ENCODE measurements at regions not wholly inside any gene's neighbourhood (a gene's known extent, or its start where the extent isn't known, plus 50 kb on each side); places are given as distances from the start of the nearest gene placed in this dataset.

- H3K9ac ChIP-seq: no peak overlapping the region
- H3K36me3 ChIP-seq: no peaks in the 10 kb centered on the region
- H3K27me3 ChIP-seq: no peaks in the 10 kb centered on the region
- H3K27ac ChIP-seq: no peak overlapping the region
- no peak for TF ChIP-seq Cebpa-rat (IDR thresholded peaks at IDR 0.05)
- H3K4me1 ChIP-seq: no peaks in the 10 kb centered on the region
- no peaks in the 10 kb centered on the region for H4K20me1 ChIP-seq
- H3K4me3 ChIP-seq: no peak overlapping the region
- peaks cover 0 to 7% (median 0%) of the 10 kb centered on the region in 11 experiments; a peak in 2 of 22 replicates for H3K9me3 ChIP-seq (replicated peaks in 1 of 11)
- no peak overlapping the region for H3K4me2 ChIP-seq
Measured at GRCh38 chr10:1809139-1809741, 71.9 kb upstream of the ADARB2 start.

- TF ChIP-seq Cebpa-rat (IDR thresholded peaks at IDR 0.05): no peak
Measured at GRCh38 chr10:1807924-1808323, 70.6 kb upstream of the ADARB2 start.

GRCh38 chr10:1807196-1807595, 69.9 kb upstream of the ADARB2 start:
- Histone ChIP-seq H3K4me3 (no peak overlapping the region), H3K4me2 (no peak overlapping the region), H3K27ac (no peak overlapping the region), H3K9me3 (replicated peaks in 1 of 11) (peaks cover 0 to 7% (median 0%) of the 10 kb centered on the region in 11 experiments; a peak in 2 of 22 replicates), H4K20me1 (no peaks in the 10 kb centered on the region), H3K36me3 (no peaks in the 10 kb centered on the region), H3K4me1 (no peaks in the 10 kb centered on the region), H3K9ac (no peak overlapping the region), H3K27me3 (no peaks in the 10 kb centered on the region)
- TF ChIP-seq Cebpa-rat (IDR thresholded peaks at IDR 0.05): no peak

More at GRCh38 chr10:1807924-1808323, 70.6 kb upstream of the ADARB2 start:
- H3K36me3 ChIP-seq: no peaks in the 10 kb centered on the region
- no peak overlapping the region for H3K4me2 ChIP-seq
- H3K27me3 ChIP-seq: no peaks in the 10 kb centered on the region
- H3K4me3 ChIP-seq: no peak overlapping the region
- peaks cover 0 to 7% (median 0%) of the 10 kb centered on the region in 11 experiments; a peak in 2 of 22 replicates for H3K9me3 ChIP-seq (replicated peaks in 1 of 11)
- H3K27ac ChIP-seq: no peak overlapping the region
- no peaks in the 10 kb centered on the region for H4K20me1 ChIP-seq
- no peaks in the 10 kb centered on the region for H3K4me1 ChIP-seq
- H3K9ac ChIP-seq: no peak overlapping the region

- Histone ChIP-seq H3K27ac (no peak overlapping the region), H3K9me3 (replicated peaks in 1 of 11) (peaks cover 4 to 17% (median 13%) of the 10 kb centered on the region in 11 experiments; a peak in 19 of 22 replicates)
- TF ChIP-seq Cebpa-rat (IDR thresholded peaks at IDR 0.05): no peak
Measured at GRCh38 chr10:1802413-1802812, 65.1 kb upstream of the ADARB2 start.

GRCh38 chr10:1788401-1788800, 51.1 kb upstream of the ADARB2 start:
- Histone ChIP-seq H3K4me1 (no peaks in the 10 kb centered on the region), H3K9me3 (replicated peaks in 1 of 11) (no peaks in the 10 kb centered on the region), H3K27ac (no peak overlapping the region), H3K36me3 (no peaks in the 10 kb centered on the region), H3K9ac (no peak overlapping the region), H3K27me3 (no peaks in the 10 kb centered on the region), H4K20me1 (no peaks in the 10 kb centered on the region), H3K4me3 (no peak overlapping the region), H3K4me2 (no peak overlapping the region)
- TF ChIP-seq Cebpa-rat (IDR thresholded peaks at IDR 0.05): no peak

More at GRCh38 chr10:1802413-1802812, 65.1 kb upstream of the ADARB2 start:
- Histone ChIP-seq H3K4me3 (no peak overlapping the region), H3K9ac (no peak overlapping the region), H4K20me1 (no peaks in the 10 kb centered on the region), H3K27me3 (no peaks in the 10 kb centered on the region), H3K4me2 (no peak overlapping the region), H3K4me1 (no peaks in the 10 kb centered on the region), H3K36me3 (no peaks in the 10 kb centered on the region)

All from BLaER1 treated with 17β-estradiol and CSF1 and Interleukin-3, amounts not matched to agents 10 nM and 100 nM (cell line).